GM12878 (cell line): ENCODE measurements at regions not wholly inside any gene's neighbourhood (a gene's known extent, or its start where the extent isn't known, plus 50 kb on each side); places are given as distances from the start of the nearest gene placed in this dataset.

Experiments used
- ATAC-seq: fragments of 200-7000 bp; cut with Tn5 transposase; 3 replicates; pipeline ENCODE4 v1.9.1; 2020; ENCODE audit warnings: mild to moderate bottlenecking, moderate library complexity
- BruUV-seq: library from RNA; stranded (reverse); fragments of 400-500 nt; replicated peaks from 2 replicates; lab custom pipeline; 2021; lab: Mats Ljungman, UMichigan
- CTCF ChIA-PET: fragments of 300-600 bp; sonication (Branson Sonifier 250); formaldehyde crosslinking; extraction: SDS; loops from one replicate; lab custom pipeline; 2021; ENCODE audit warnings: inconsistent platforms; lab: Yijun Ruan, JAX
- POLR2A ChIA-PET: fragments of 350-600 bp; formaldehyde crosslinking; extraction: SDS; loops from one replicate; lab custom pipeline; 2021; ENCODE audit warnings: inconsistent platforms; lab: Charles Lee
- RAD21 ChIA-PET: fragments of 300-600 bp; sonication (Branson Sonifier 250); formaldehyde crosslinking; loops from one replicate; lab custom pipeline; 2023; ENCODE audit warnings: antibody characterized with exemption; ENCODE audit not compliant: unreplicated experiment; lab: Charles Lee
- SMC1A ChIA-PET: fragments of 300-600 bp; sonication (Branson Sonifier 250); formaldehyde crosslinking; loops from one replicate; lab custom pipeline; 2023; ENCODE audit not compliant: unreplicated experiment, uncharacterized antibody; lab: Charles Lee
- DNase-seq: peaks from one replicate; pipeline ENCODE4 v3.0.0-alpha.2; 2011; ENCODE audit warnings: low read depth, low spot score
- FAIRE-seq: peaks from 3 replicates; lab custom pipeline; 2011; peaks lifted over from hg19 to GRCh38; lab: Jason Lieb, UNC
- H2AFZ ChIP-seq: 2 replicates; pipeline ENCODE4 v1.6.0; 2011; ENCODE audit warnings: low read depth, low read length, control low read depth; ENCODE audit not compliant: control insufficient read depth
- H3K27ac ChIP-seq: 2 replicates; pipeline ENCODE4 v1.5.1; 2011; ENCODE audit warnings: control low read depth; ENCODE audit not compliant: control insufficient read depth, insufficient read depth
- H3K27me3 ChIP-seq, 2 experiments: replicated peaks in 1 of 2; 2 replicates each; pipeline versions ENCODE4 v1.6.0 to v1.6.1; 2011; ENCODE audit warnings: low read length in 1 of 2; ENCODE audit not compliant: control insufficient read depth in 2 of 2, insufficient read depth in 2 of 2
- H3K36me3 ChIP-seq, 2 experiments: 2 replicates each; pipeline ENCODE4 v1.5.1; 2011; ENCODE audit warnings: low read length in 1 of 2; ENCODE audit not compliant: control insufficient read depth in 2 of 2, insufficient read depth in 2 of 2
- H3K4me1 ChIP-seq: 2 replicates; pipeline ENCODE4 v1.6.1; 2011; ENCODE audit warnings: mild to moderate bottlenecking, low read length, moderate library complexity, mixed read lengths; ENCODE audit not compliant: control insufficient read depth, insufficient read depth
- H3K4me2 ChIP-seq: 2 replicates; pipeline ENCODE4 v1.6.0; 2011; ENCODE audit warnings: control low read depth; ENCODE audit not compliant: control insufficient read depth, insufficient read depth
- H3K4me3 ChIP-seq: fragments of 200-600 bp; sonication (generic); 2 replicates; pipeline ENCODE4 v1.5.1; 2016
- H3K79me2 ChIP-seq: 2 replicates; pipeline ENCODE4 v1.6.0; 2011; ENCODE audit warnings: low read length; ENCODE audit not compliant: control insufficient read depth, insufficient read depth
- H3K9ac ChIP-seq: 2 replicates; pipeline ENCODE4 v1.8.0; 2011; ENCODE audit warnings: low read length, control low read depth, mixed read lengths; ENCODE audit not compliant: control insufficient read depth, insufficient read depth
- H3K9me3 ChIP-seq: replicated peaks from 3 replicates; pipeline ENCODE4 v1.5.1; 2011; ENCODE audit warnings: mild to moderate bottlenecking, low read length; ENCODE audit not compliant: control insufficient read depth, insufficient read depth
- H4K20me1 ChIP-seq: 2 replicates; pipeline ENCODE4 v1.6.0; 2011; ENCODE audit not compliant: control insufficient read depth, insufficient read depth
- E2F8 ChIP-seq: fragments of 450-650 bp; IDR thresholded peaks from 2 replicates; pipeline ENCODE4 v1.6.1; 2018; ENCODE audit warnings: mild to moderate bottlenecking, low read depth, moderate library complexity; ENCODE audit not compliant: partially characterized antibody
- FOXK2 ChIP-seq: fragments of 450-650 bp; IDR thresholded peaks from 2 replicates; pipeline ENCODE4 v1.6.1; 2017; ENCODE audit warnings: mild to moderate bottlenecking, moderate library complexity
- KAT2A ChIP-seq: conservative IDR thresholded peaks from 2 replicates; pipeline ENCODE4 v1.6.1; 2011; ENCODE audit warnings: low read depth, low read length; ENCODE audit not compliant: control insufficient read depth
- MTA2 ChIP-seq: fragments of 450-650 bp; IDR thresholded peaks from 2 replicates; pipeline ENCODE4 v1.6.1; 2016; ENCODE audit warnings: low read depth, mild to moderate bottlenecking, moderate library complexity
- MXI1 ChIP-seq: fragments of 150-350 bp; IDR thresholded peaks from 2 replicates; pipeline ENCODE4 v1.6.1; 2011; ENCODE audit warnings: low read depth, mild to moderate bottlenecking, inconsistent platforms, low read length, improper control_type of control experiment
- MYC ChIP-seq: IDR thresholded peaks from 2 replicates; pipeline ENCODE4 v1.6.1; 2011; ENCODE audit warnings: mild to moderate bottlenecking, low read length, moderate library complexity, inconsistent platforms; ENCODE audit not compliant: insufficient read depth, insufficient replicate concordance, insufficient read length, severe bottlenecking
- NFXL1 ChIP-seq: fragments of 450-650 bp; IDR thresholded peaks from 2 replicates; pipeline ENCODE4 v1.6.1; 2017; ENCODE audit warnings: antibody characterized with exemption, mild to moderate bottlenecking, borderline replicate concordance
- NR2F1 ChIP-seq: fragments of 450-650 bp; conservative IDR thresholded peaks from 2 replicates; pipeline ENCODE4 v1.6.1; 2017; ENCODE audit warnings: mild to moderate bottlenecking
- RUNX3 ChIP-seq: IDR thresholded peaks from 2 replicates; pipeline ENCODE4 v1.6.1; 2012; ENCODE audit warnings: low read length, inconsistent platforms
- TARDBP ChIP-seq: IDR thresholded peaks from 2 replicates; pipeline ENCODE4 v1.6.1; 2016; ENCODE audit warnings: borderline replicate concordance
- WGBS: methylation state at CpG from one replicate; pipeline ENCODE4 v1.1.6; 2016; ENCODE audit warnings: low lambda C conversion rate; ENCODE audit not compliant: insufficient replicate concordance, insufficient coverage; ENCODE audit errors: missing lambda C conversion rate; 5-methylcytosine and 5-hydroxymethylcytosine counted together
- in situ Hi-C: fragments of 300-500 bp; cut with MboI; formaldehyde crosslinking; loops from 9 replicates; pipeline ENCODE4 v1.14.3; 2018; ENCODE audit warnings: mixed read lengths
- intact Hi-C: fragments of 100-400 bp; cut with micrococcal nuclease; formaldehyde crosslinking; loops from one replicate; pipeline ENCODE4 v1.14.2; 2022; ENCODE audit not compliant: unreplicated experiment

- CTCF ChIA-PET = no interaction called here
- Histone ChIP-seq H3K36me3 (no peaks in the 10 kb centered on the region), H3K4me3 (no peak overlapping the region), H3K27me3 (no peaks in the 10 kb centered on the region; a peak in 1 of 4 replicates), H3K4me2 (no peak overlapping the region), H3K4me1 (no peaks in the 10 kb centered on the region), H3K9ac (no peak overlapping the region), H2AFZ (no peak overlapping the region), H3K27ac (no peak overlapping the region)
- WGBS = 7% methylated on average over 2 of the region's 2 CpGs
- FAIRE-seq (no peak), DNase-seq (no peak), ATAC-seq (no peak)
- intact Hi-C loops = no loop called here
- BruUV-seq = no TSS peak
- TF ChIP-seq TARDBP = no peak
- TF ChIP-seq NR2F1 = no peak
- no peak for TF ChIP-seq MYC
- TF ChIP-seq E2F8 = no peak
- no peak for TF ChIP-seq NFXL1
- TF ChIP-seq KAT2A = no peak
- no peak for TF ChIP-seq RUNX3
- no peak for TF ChIP-seq MXI1
- TF ChIP-seq MTA2 = no peak
- no peak for TF ChIP-seq FOXK2
- TF ChIP-seq, all 136 proteins: peak for 0
- ChIA-PET SMC1A (interaction anchor here (1.6 kb wide), 1 partner anchor 11 kb away, joined by 4 read pairs; no protein-coding TSS in a partner anchor), POLR2A (interaction anchor here (0.5 kb wide), 1 partner anchor 356 kb away, joined by 3 read pairs; no protein-coding TSS in a partner anchor), RAD21 (no interaction called here)
- Histone ChIP-seq H4K20me1 (no peaks in the 10 kb centered on the region), H3K79me2 (no peaks in the 10 kb centered on the region), H3K9me3 (no peaks in the 10 kb centered on the region)
- in situ Hi-C loops = no loop called here
Observed at GRCh38 chr6:156510242-156510641, 266.9 kb upstream of the ARID1B start.
